ENCODE measurements at regions not wholly inside any gene's neighbourhood (a gene's known extent, or its start where the extent isn't known, plus 50 kb on each side); places are given as distances from the start of the nearest gene placed in this dataset.

GRCh38 chr12:124709722-124710687 lies 142.6 kb upstream of the NCOR2 start (continued):
- no peak for TF ChIP-seq ELK1 (IDR thresholded peaks at IDR 0.05; ENCODE audit: borderline replicate concordance, low read depth, low read length)
- TF ChIP-seq FOS (IDR thresholded peaks at IDR 0.05; ENCODE audit: low read depth, low read length): no peak
- TF ChIP-seq CEBPB (IDR thresholded peaks at IDR 0.05; ENCODE audit: low read depth, low read length): peak; percentile 87

GRCh38 chr12:124707316-124707715 lies 139.9 kb upstream of the NCOR2 start:
- Histone ChIP-seq H3K27ac (ENCODE audit: insufficient read depth, low read length) (no peak overlapping the region), H3K4me2 (ENCODE audit: low read depth, low read length) (no peak overlapping the region), H2AK5ac (ENCODE audit: low read depth, low read length) (peak overlapping the region; percentile 78; the same call in 1 of the 2 replicates), H2BK120ac (ENCODE audit: low read depth, low read length) (0 out of 2 replicates have a peak overlapping the region, but pooled peaks have one; percentile 8), H4K91ac (ENCODE audit: insufficient read depth, low read depth, low read length) (no peak overlapping the region), H3K18ac (ENCODE audit: low read depth, low read length) (no peak overlapping the region), H3K14ac (replicated peaks; ENCODE audit: low read depth, low read length) (no peak overlapping the region), H4K20me1 (ENCODE audit: insufficient read depth, low read length) (no peaks in the 10 kb centered on the region), H3K23ac (ENCODE audit: low read depth, low read length) (no peak overlapping the region), H2BK15ac (ENCODE audit: low read depth, low read length) (peak overlapping the region; percentile 26; the same call in 1 of the 3 replicates), H3K56ac (ENCODE audit: extremely low read depth, insufficient read depth, low read length) (no peak overlapping the region), H3K27me3 (ENCODE audit: control insufficient read depth, insufficient read depth, low read length) (no peaks in the 10 kb centered on the region; the same call in 1 of the 2 replicates), H3K4me1 (ENCODE audit: control insufficient read depth, insufficient read depth, low read length) (peaks cover 5% of the 10 kb centered on the region), H4K5ac (ENCODE audit: low read depth, low read length) (no peak overlapping the region), H3K79me1 (ENCODE audit: low read depth in 1 of 2, low read length in 2 of 2) (no peaks in the 10 kb centered on the region), H3K4ac (ENCODE audit: low read depth, low read length) (0 out of 2 replicates have a peak overlapping the region, but pooled peaks have one; percentile 17), H2BK5ac (ENCODE audit: low read depth, low read length, poor library complexity, severe bottlenecking) (no peak overlapping the region), H2AFZ (replicated peaks; ENCODE audit: low read length, poor library complexity) (no peak overlapping the region), H2BK20ac (ENCODE audit: low read depth, low read length) (no peak overlapping the region), H3K9me1 (ENCODE audit: insufficient read depth, low read length) (no peaks in the 10 kb centered on the region), H3K36me3 (ENCODE audit: control insufficient read depth, insufficient read depth, low read length) (no peaks in the 10 kb centered on the region), H3K9me3 (ENCODE audit: control insufficient read depth, insufficient read depth, low read length) (peaks cover 5% of the 10 kb centered on the region), H3K4me3 (ENCODE audit: insufficient read depth, low read depth, low read length) (no peak overlapping the region), H4K8ac (ENCODE audit: low read depth in 2 of 2, low read length in 2 of 2) (no peak overlapping the region), H3K9ac (ENCODE audit: low read depth, low read length) (no peak overlapping the region), H2AK9ac (replicated peaks; ENCODE audit: low read depth, low read length, poor library complexity) (no peak overlapping the region)
- no TSS peak for BruUV-seq (replicated peaks)
- WGBS, 2 experiments (ENCODE audit: extremely low coverage in 2 of 2, insufficient read length in 1 of 2): 92% methylated on average over 4 of the region's 8 CpGs; no CpG with 5 or more reads in 1 of the 2 experiments
- in situ Hi-C loops (cut with MboI; ENCODE audit: low sequenced_read_pairs): no loop called here
- intact Hi-C loops (cut with micrococcal nuclease): no loop called here
- dilution Hi-C loops (cut with HindIII; ENCODE audit: low sequenced_read_pairs, unreplicated experiment): no loop called here
- ChIA-PET CTCF (no interaction called here), POLR2A (ENCODE audit: unreplicated experiment) (no interaction called here)
- DNase-seq: no peak
- ATAC-seq (ENCODE audit: low read depth): no peak
- TF ChIP-seq BHLHE40 (IDR thresholded peaks at IDR 0.05; ENCODE audit: low read depth, low read length) (no peak), CTCF (conservative IDR thresholded peaks at IDR 0.05; ENCODE audit: low read depth, low read length) (no peak), MAZ (IDR thresholded peaks at IDR 0.05; ENCODE audit: borderline replicate concordance, low read depth, low read length) (no peak), POLR2A (IDR thresholded peaks at IDR 0.05; ENCODE audit: low read depth, low read length) (no peak), RAD21 (IDR thresholded peaks at IDR 0.05; ENCODE audit: low read length) (no peak), RCOR1 (IDR thresholded peaks at IDR 0.05; ENCODE audit: insufficient replicate concordance, low read length) (no peak)

Measured in IMR-90 (cell line).